Right ventricle myocardium superior (tissue), 1 donor: ENCODE measurements at regions not wholly inside any gene's neighbourhood (a gene's known extent, or its start where the extent isn't known, plus 50 kb on each side); places are given as distances from the start of the nearest gene placed in this dataset.
"Not testable (repeated sequence)": the region's sequence is repeated elsewhere in the genome, so short reads cannot be mapped to it uniquely, and the experiment has no call there.

Source experiments
- ATAC-seq: fragments of 200-7000 bp; cut with Tn5 transposase; one replicate; pipeline ENCODE4 v1.9.1; 2020; ENCODE audit warnings: mild to moderate bottlenecking; ENCODE audit not compliant: poor library complexity
- DNase-seq: peaks from one replicate; pipeline ENCODE4 v3.0.0-alpha.2; 2020
- intact Hi-C: fragments of 100-400 bp; cut with DNase I; formaldehyde crosslinking; loops from one replicate; pipeline ENCODE4 v1.11.2; 2022
- donor health status: DM: no; HTN: yes; CAD: no; lungs with severe emphysema.

DNA sequence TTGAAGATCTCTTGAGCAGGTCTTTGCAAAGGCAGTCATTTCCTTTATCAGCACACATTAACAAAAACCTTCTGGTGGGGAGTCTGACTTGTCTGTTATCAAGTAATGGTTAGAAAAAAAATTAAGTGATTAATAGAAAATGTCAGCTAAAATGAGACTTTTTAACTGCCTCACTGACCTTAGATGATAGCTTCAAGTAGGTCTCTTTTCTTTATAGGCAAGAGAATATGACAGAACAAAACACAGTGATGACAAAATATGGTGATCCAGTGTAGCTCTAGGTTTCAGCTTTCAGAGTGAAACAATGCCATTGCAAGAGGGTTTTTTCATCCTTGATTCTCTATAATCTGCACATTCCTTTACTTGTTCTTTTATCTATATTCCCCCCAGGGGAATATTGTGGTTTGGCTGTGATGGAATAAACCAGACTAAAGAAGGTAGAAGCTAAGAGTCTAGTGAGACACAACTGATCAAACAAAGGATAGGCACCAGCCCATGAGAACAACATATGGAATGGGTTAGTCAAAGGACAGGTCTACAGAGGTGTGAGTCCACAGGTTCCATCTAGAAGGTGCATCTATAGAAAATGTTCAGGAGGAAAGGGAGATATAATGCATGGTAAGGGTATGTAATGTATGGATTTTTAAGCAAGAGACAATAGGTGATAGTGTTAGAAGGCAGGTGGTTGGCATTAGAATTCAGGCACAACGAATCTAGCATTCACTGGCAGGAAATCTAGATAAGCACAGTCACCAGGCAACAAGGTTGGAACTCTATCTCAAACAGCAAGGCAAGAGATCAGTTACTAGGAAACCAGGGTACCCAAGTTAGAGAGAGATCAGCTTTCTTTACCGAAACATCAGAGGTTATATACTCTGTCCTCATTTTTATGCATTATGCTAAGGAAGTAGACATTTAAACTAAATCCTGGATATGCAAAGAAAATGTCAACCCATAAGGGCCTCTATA lies 228.9 kb upstream of the SMLR1 start:
- no peak for DNase-seq
- intact Hi-C loops = no loop called here
- no peak for ATAC-seq

DNA sequence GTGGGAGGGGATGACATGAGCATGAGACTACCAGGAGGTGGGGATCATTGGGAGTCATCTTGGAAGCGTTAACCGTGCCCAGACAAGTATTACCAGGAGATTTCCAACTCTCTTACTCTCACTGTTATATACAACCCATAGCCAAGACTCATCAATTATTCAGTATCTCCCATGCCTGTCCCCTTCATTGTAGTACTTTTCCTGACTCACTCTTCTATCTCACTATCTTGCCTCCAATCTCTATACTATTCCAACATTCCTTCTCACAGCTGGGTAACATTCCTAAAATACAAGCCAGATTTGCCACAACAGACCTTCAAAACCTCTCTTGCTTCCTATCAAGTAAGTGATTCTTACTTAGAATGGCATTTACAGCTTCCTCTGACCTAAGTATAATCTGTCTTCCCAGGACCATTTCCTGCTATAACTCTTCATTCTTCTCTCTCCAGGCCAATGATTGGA lies 226.3 kb upstream of the SMLR1 start:
- DNase-seq (no peak), ATAC-seq (no peak)
- intact Hi-C loops = no loop called here

DNA sequence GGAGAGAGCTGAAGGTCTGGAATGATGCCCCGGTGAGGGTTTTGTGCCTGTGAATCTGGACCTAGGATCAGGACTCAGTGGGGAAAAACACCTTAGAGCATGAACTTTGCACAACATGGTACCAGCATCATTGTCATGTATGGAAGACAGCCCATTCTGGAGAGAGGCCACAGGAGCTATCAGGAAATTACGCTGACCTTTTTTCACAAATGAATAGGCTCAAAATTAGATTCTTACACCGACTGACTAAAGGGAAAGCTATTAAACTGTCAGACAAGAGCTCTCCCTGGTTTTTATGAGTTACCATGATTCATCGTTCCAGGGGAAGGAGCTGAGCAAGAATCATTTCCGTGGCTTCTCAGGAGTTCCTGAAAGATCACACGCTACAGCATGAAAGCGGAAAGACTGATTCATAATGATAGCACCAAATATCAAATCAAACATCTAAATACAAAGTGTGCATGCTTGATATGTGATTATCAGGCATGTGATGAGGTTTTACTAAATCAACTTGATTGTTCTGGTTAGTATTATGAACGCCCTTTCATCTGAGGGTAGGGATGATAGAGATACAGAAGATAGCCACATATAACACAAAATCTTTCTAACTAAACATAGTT lies 224.9 kb upstream of the SMLR1 start:
- ATAC-seq = no peak
- DNase-seq = no peak
- intact Hi-C loops = no loop called here

DNA sequence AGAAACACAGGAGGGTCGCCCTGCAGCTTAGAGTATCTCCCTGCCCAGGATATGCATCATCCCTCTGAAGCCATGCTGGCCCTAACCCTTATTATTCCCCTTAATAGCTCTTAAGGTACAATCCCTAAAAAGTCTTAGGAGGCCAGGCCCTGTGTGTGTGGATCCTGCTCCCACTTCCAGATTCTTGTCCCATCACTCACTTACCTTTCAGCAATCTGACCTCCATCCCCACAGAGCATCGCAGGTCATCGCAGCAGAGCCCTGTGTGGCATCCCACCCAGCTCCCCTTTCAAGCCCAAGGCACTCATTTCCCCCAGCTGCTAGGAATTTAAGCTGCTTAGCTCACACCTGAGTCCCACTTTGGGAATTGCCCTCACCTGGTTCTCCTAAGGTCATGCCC lies 223.8 kb upstream of the SMLR1 start:
- no peak for ATAC-seq
- intact Hi-C loops = no loop called here
- DNase-seq = no peak

DNA sequence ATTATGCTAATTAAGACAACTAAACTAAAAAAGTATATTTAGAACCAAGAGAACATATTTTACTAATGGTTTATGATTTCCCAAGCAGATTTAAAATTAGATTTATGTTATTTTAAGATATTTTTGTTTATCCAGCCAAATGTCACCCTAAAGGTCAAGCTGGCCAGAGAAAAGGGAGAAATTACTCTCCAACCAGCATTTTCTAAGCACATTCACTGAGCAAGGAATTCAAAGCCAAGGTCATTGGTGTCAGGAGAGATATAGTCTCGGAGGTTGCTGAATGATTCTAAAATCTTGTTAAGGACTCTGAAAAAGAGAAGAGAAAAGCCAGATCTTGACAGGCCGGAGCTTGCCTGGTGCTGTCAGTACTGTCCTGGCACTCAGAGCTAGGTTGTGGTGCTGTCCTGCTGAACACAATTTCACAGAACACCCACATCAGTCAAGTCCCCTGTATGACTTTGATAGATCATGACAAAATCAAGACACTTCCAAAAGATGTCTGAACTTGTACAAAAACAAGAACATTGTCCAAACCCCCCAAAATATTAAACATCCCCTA lies 222.3 kb upstream of the SMLR1 start:
- intact Hi-C loops = no loop called here

DNA sequence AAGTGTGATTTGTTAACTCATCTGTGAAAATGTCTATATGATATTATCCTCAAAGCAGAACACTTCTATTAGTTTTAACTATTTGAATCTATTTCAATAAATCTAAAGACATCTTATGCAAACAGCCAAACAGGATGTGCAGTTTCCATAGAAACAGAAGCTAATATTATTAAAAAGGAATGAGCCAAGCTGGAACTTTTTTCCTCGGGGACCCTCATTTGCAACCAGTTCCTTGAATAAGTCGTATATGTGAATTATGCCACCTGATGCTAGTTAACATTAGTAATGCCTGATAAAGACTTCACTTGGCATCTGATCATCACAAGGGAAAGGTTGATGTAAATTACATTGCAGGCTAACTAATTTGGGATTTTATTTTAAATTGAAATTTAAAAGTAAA lies 216.9 kb upstream of the SMLR1 start:
- intact Hi-C loops = no loop called here

More for the DNA sequence above, 222.3 kb upstream of the SMLR1 start:
- ATAC-seq = no peak
- no peak for DNase-seq

DNA sequence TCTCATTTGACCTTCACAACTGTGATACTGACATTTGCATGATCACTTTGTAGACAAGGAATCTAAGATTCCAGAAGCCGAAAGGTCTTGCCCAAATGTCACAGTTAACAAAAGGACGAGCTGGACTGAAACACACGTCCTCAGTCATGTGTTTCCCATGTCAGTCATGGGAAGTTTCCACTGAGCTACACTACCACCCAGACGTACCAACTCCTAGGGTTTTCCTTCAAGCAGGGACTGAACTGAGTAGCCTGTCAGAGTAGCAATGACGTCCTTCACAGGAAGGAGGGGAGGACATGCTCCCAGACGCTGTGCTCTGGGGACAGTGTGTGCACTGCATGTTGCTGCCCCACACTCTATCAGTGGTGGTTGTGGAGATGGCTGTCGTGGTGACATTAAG lies 215.8 kb upstream of the SMLR1 start:
- no peak for DNase-seq
- intact Hi-C loops = no loop called here
- ATAC-seq = no peak

More for the DNA sequence above, 216.9 kb upstream of the SMLR1 start:
- DNase-seq (no peak), ATAC-seq (no peak)

DNA sequence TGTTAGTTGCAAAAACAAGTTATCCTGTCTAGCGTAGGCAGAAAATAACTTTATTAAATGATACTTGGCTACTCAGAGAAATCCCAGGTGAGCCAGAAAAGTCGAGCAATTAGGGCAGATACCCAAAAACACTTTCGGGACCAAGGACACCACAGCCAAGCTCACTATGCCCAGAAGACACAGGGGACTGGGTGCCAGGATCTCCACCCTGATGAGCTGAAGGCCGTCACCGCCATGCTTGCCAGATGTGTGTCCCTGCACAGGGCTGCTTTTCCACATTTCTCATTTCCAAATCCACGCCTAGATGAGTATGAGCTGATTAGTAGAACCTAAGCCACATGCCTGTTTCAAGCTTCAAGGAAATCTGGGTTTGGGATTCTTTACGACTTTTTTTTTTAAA lies 214.0 kb upstream of the SMLR1 start:
- ATAC-seq (no peak), DNase-seq (no peak)
- intact Hi-C loops = no loop called here

DNA sequence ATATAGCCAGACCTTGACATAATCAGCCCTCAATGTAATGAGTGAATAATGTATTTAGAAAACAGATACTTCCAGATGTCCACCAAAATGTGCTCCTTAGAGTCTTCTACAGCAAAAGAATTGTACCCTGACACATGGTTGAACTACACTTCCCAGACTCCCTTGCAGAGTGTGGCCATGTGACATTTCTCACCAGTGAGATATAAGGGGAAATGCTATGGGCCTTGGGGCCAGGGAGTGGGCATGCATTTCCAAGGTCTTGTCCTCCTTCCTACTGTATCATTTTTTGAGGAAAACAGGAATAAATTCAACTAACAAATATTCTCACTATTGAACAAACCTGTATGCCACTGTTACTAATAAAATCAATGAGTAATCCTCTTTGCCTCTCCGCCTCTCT lies 211.4 kb upstream of the SMLR1 start:
- intact Hi-C loops = no loop called here
- ATAC-seq (no peak), DNase-seq (no peak)

DNA sequence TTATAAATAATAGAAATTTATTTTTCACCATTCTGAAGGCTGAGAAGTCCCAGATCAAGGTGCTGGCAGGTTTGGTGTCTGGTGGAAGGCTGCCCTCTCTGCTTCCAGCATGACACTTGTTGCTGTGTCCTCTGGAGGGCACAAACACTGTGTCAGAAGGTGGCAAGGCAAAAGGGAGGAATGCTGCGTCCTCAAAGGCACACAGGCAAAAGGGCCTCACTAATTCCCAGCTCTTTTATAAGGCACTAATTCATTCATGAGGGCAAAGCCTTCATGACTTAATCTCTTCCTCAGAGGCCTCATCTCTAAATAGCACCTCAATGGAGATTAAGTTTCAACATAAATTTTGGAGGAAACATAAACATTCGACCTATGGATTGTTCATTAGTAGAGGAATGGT lies 209.5 kb upstream of the SMLR1 start:
- intact Hi-C loops = no loop called here
- no peak for ATAC-seq
- no peak for DNase-seq

DNA sequence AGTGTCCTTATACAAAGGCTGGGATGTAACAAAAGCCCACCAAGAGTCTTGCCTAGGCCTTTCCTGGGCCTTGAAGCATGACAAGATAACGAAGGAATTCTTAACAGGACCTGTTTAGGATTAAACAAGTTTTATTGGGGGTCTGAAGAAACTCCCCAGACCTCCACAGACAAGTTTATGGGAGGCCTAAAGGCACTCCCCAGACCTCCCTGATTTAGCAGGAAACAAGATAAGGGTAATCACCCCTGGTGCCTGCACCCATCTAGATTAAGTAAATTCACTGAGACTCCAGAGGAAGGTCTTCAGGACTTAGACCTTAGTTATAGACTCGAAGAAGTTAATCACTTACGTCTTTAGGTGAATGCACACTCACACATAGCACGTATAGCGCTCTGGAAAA lies 208.4 kb upstream of the SMLR1 start:
- ATAC-seq, DNase-seq, intact Hi-C loops: not testable (repeated sequence)

DNA sequence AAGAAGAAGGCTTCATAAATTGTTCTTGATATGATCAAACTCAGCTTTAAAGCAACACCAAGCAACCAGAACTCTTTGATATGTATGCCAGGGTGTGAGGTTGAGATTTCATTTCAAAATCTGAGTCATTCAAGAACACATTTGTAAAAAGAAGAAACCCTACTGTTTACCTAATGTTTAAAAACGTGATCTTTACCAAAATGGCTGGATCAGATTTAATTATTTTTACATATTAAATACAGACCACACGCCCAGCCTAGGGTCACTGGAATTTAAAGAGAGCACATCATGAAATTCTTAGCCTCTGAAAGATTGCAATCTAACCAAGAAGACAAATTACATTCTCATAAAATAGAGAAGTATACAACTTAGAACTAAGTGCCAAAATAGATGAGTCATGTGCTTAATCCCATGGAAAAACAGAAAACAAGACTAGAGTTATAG lies 206.8 kb upstream of the SMLR1 start:
- DNase-seq (no peak), ATAC-seq (no peak)
- intact Hi-C loops = no loop called here

DNA sequence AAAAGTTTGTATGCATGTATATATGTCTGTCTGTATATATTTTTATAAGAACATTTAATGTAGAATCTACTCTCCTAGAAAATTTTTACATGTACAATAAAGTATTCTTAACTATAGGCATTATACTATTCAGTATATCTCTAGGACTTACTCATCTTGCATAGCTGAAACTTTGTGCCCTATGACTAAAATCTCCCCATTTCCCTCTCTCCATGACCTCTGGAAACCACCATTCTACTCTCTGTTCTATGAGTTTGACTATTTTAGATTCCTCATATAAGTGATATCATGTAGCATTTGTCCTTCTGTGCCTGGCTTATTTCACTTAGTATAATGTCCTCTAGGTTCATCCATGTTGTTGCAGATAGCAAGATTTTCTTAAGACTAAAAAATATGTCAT lies 205.1 kb upstream of the SMLR1 start:
- DNase-seq (no peak), ATAC-seq (no peak)
- intact Hi-C loops = no loop called here

DNA sequence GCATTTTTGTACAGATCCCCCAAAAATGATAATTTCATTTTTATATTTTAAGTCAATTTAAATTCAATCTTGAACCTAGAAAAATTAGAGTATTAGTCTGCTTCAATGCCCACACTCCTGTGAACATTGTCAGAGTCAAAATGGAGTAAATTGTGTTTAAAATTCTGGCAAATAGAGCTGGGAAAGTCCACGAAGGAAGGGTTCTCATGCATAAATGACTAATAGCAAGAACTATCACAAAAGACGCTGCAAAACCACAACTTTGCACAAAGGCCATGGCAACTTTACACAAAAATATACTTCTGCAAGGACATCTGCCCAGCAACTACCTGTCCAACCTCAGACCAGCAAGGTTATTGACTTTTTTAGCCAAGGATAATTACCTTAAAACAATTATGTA lies 203.2 kb upstream of the SMLR1 start:
- no peak for ATAC-seq
- no peak for DNase-seq
- intact Hi-C loops = no loop called here

DNA sequence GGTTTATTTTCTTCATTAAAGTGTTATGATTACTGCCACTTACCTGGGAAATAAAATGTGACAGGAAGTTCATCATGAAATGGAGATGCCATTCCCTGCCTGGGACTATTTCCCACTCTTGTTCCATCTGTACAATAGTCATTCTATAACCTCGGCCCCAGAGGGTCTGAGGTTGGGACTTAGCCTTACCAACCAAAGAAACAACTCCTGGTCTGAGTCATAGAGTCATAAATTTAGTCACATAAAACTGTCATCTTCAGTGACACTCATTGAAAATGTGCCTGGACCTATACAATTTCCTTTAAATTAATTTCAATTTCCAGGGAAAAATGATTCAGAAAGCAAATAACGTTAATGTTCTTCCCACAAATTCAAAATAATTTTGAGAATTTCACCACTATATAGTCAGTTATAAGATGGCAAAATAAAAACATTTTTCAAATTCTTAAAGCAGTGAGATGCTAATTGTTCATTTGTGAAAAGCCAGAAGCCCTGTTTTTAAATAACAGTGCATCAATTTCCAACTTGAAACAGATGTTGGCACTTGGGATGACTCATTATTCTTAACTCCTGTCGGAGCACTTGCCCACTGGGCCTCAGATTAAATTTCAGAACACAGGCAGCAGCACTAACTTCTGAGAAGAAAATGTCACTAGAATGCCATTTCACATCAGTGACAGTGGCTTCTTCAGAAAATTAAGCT lies 201.2 kb upstream of the SMLR1 start:
- DNase-seq (no peak), ATAC-seq (no peak)
- intact Hi-C loops = no loop called here

DNA sequence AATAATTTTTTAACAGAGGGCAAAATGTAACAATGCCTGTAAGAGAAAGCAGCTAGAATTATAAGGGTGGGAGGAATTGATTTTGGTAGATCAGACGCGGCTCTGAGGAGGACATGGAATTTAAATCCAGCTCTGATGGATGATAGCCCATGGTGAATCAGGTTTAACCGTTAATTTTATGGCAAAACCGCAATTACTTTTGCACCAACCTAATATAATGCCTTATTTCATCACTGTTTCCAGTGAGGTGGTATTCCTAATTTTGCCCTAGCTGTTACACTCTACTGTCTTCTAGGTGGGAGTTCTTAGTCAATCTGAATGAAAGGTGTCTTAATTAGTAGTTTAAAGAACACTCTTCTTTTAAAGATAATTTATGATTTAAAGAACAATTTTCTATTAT lies 198.3 kb upstream of the SMLR1 start:
- no peak for ATAC-seq
- DNase-seq = no peak
- intact Hi-C loops = no loop called here

DNA sequence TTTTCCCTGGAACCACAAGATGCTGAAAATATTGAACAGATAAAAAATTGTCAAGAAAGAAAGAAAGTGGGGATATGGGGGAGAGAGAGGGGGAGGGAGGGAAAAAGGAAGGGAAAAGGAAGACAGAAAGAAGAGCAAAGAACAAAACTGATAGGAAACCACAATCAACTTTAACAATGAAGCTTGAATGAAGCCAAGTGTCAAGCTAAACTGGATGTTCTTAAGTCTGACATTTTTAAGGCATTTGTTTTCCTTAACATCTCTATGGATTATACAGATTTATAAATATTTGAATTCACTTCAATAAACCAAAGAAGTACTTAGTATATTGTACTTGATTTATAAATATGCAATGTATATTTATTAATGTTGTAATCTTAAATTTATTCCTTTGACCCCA lies 197.6 kb upstream of the SMLR1 start:
- no peak for ATAC-seq
- intact Hi-C loops = no loop called here
- DNase-seq = no peak

DNA sequence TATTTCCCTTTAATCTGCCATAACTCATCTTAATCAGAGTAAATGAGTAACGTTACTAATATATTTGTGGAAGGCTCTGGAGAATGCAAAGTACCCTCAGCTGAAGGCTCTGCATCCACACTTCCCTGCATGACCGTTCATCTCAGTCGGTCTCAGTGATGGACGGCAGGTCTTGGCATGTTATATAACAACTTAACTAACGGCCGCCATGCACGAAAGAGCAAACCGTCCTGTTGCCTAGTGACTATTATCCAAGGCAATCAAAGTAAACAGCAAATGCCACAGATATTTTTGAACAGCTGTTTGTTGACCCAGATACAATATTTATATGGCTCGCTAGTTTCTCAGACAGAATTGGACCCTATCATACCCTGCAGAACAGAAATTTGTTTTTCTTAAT lies 194.9 kb upstream of the SMLR1 start:
- DNase-seq (no peak), ATAC-seq (no peak)
- intact Hi-C loops = no loop called here

DNA sequence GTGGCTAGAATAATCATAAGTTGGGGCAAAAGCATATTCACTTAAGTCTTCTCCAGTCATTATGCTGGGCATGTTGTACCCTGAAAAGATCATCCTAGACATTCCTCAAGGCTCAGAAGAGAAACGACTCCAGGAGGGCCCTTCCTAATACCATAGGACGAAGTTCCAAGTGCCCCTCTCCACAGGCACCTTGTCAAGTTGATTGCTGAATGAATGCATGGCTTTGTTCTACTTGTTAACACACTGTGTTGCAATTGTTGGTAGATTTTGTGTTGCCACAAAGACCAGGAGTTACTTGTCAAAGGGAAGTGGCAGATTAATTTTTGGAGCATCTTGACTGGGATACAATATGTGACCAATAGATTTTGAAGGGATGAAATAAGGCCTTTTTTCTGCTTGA lies 194.3 kb upstream of the SMLR1 start:
- ATAC-seq (no peak), DNase-seq (no peak)

More for the DNA sequence above, 194.3 kb upstream of the SMLR1 start:
- intact Hi-C loops = no loop called here
